ENCODE measurements at regions not wholly inside any gene's neighbourhood (a gene's known extent, or its start where the extent isn't known, plus 50 kb on each side); places are given as distances from the start of the nearest gene placed in this dataset.

DNA sequence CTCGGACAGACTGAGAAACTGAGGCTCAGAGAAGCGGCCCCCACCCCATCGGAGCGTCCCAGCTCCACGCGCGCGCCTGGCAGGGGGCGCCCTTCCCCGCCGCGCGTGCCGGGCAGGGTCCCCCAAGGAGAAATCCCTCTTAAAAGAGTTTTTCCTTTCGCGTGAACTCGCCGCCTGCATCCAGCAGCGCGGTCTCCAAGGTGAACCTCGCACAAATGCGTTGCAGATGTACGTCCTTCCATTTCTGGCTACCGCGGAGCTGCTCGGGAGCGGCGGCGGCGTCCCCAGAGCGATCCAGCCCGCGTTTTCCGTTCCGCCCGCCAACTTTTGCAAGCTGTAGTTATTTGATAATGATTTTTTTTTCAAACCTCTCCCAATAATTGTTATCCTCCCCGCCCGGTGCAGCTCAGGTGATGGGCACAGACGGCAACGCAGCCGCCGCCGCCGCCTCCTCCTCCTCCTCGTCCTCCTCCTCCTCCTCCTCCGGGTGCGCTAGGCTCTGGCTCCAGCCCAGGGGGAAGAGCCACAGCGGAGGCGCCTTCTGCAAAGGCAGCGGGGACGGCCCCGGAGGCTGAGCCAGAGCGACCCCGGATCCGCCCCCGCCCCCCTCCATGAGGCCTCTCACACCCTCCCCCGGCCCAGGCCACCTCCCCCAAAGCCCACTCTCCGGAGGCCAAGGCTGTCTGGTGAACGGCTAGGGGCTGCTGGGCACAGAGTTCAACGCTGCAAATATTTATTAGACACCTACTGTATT is 74.0 kb upstream of the CUX1 start:
- in situ Hi-C loops (cut with HindIII; ENCODE audit: low sequenced_read_pairs): no loop called here
- peak overlapping the region; percentile 40 for H3K4me3 ChIP-seq (ENCODE audit: low read depth, low read length)
- peak; percentile 61 for DNase-seq (ENCODE audit: low read depth, low spot score)
- TF ChIP-seq CTCF (IDR thresholded peaks at IDR 0.05; ENCODE audit: low read depth, low read length): peak; percentile 48

- no peak for DNase-seq (ENCODE audit: low read depth, low spot score)
- in situ Hi-C loops (cut with HindIII; ENCODE audit: low sequenced_read_pairs): no loop called here
- TF ChIP-seq CTCF (IDR thresholded peaks at IDR 0.05; ENCODE audit: low read depth, low read length): no peak
- no peak overlapping the region for H3K4me3 ChIP-seq (ENCODE audit: low read depth, low read length)
These were observed 73.4 kb upstream of the CUX1 start for GRCh38 chr7:101743995-101744360.

GRCh38 chr7:101744588-101744987 is 72.8 kb upstream of the CUX1 start:
- no peak overlapping the region for H3K4me3 ChIP-seq (ENCODE audit: low read depth, low read length)
- no peak for TF ChIP-seq CTCF (IDR thresholded peaks at IDR 0.05; ENCODE audit: low read depth, low read length)
- in situ Hi-C loops (cut with HindIII; ENCODE audit: low sequenced_read_pairs): no loop called here
- no peak for DNase-seq (ENCODE audit: low read depth, low spot score)

DNA sequence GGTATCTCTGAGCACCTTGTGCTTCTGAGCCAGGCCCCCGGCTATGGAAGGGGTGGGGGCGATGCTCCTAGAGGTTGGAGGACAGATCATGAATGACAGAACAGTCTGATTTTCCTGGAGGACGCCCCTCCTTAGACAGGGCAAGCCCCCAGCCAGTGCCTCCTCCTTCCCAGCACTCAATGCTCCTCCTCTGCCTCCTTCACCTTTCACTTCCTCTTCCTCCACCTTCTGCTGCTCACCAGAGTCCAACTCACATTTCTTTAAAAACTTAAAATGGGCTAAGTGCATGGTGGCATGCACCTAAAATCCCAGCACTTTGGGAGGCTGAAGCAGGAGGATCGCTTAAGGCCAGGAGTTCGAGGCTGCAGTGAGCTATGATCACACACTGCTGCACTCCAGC is 71.1 kb upstream of the CUX1 start:
- no peak for DNase-seq (ENCODE audit: low read depth, low spot score)
- TF ChIP-seq CTCF (IDR thresholded peaks at IDR 0.05; ENCODE audit: low read depth, low read length): no peak
- in situ Hi-C loops (cut with HindIII; ENCODE audit: low sequenced_read_pairs): no loop called here
- no peak overlapping the region for H3K4me3 ChIP-seq (ENCODE audit: low read depth, low read length)

GRCh38 chr7:101747053-101747878 is 70.2 kb upstream of the CUX1 start:
- H3K4me3 ChIP-seq (ENCODE audit: low read depth, low read length): no peak overlapping the region
- TF ChIP-seq CTCF (IDR thresholded peaks at IDR 0.05; ENCODE audit: low read depth, low read length): no peak
- DNase-seq (ENCODE audit: low read depth, low spot score): no peak
- in situ Hi-C loops (cut with HindIII; ENCODE audit: low sequenced_read_pairs): no loop called here

DNA sequence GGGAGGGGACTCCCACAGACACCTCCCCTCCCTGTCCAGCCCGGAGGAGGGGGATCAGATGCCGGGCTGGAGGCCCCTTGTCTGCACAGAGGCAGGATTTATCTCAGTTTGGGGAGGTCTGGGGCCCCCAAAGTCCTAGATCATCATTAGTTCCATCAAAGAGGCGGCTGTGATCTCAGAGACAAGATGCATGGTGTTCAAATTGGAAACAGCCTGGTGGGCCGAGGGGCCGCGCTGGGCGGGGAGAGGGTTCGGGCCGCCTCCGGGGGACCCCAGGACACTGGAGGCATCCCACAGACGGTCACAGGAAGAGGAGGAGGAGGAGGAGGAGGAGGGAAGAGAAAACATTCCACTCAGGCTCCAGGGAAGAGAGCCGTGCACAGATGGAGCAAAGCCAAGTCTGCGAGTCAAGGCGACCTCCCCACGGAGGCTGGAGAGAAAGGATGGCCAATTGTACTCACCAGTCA is 69.5 kb upstream of the CUX1 start:
- no peak for TF ChIP-seq CTCF (IDR thresholded peaks at IDR 0.05; ENCODE audit: low read depth, low read length)
- no peak overlapping the region for H3K4me3 ChIP-seq (ENCODE audit: low read depth, low read length)
- DNase-seq (ENCODE audit: low read depth, low spot score): no peak
- in situ Hi-C loops (cut with HindIII; ENCODE audit: low sequenced_read_pairs): no loop called here
